ENCODE measurements at regions not wholly inside any gene's neighbourhood (a gene's known extent, or its start where the extent isn't known, plus 50 kb on each side); places are given as distances from the start of the nearest gene placed in this dataset.
"Not testable (repeated sequence)": the region's sequence is repeated elsewhere in the genome, so short reads cannot be mapped to it uniquely, and the experiment has no call there.

GRCh38 chr14:52122163-52122562 is 53.3 kb upstream of the NID2 start:
- not testable (repeated sequence) for DNase-seq

GRCh38 chr14:52121441-52121840 is 52.6 kb upstream of the NID2 start:
- no peak for DNase-seq

- no peak for DNase-seq
Measured at GRCh38 chr14:52119030-52119429, 50.2 kb upstream of the NID2 start.

Measured in NCI-H1105 (cell line).